ENCODE measurements at regions not wholly inside any gene's neighbourhood (a gene's known extent, or its start where the extent isn't known, plus 50 kb on each side); places are given as distances from the start of the nearest gene placed in this dataset.

GRCh38 chr12:131334835-131335234 lies 376.1 kb upstream of the SFSWAP start:
- TF ChIP-seq CTCF (IDR thresholded peaks at IDR 0.05; ENCODE audit: low read length) (no peak), EZH2 (IDR thresholded peaks at IDR 0.05; ENCODE audit: borderline replicate concordance, low read length) (no peak)

Data from OCI-LY1 (cell line).